H1 (cell line): ENCODE measurements at regions not wholly inside any gene's neighbourhood (a gene's known extent, or its start where the extent isn't known, plus 50 kb on each side); places are given as distances from the start of the nearest gene placed in this dataset.

Experiments
- CTCF ChIA-PET: fragments of 300-600 bp; sonication (Branson Sonifier 250); formaldehyde crosslinking; loops from one replicate; lab custom pipeline; 2021; ENCODE audit not compliant: partially characterized antibody; lab: Charles Lee
- POLR2A ChIA-PET: fragments of 300-600 bp; sonication (Branson Sonifier 250); formaldehyde crosslinking; loops from one replicate; lab custom pipeline; 2021; ENCODE audit warnings: inconsistent platforms; ENCODE audit not compliant: partially characterized antibody; lab: Charles Lee
- DNase-seq, 2 experiments: peaks; one replicate each; pipeline versions ENCODE4 v3.0.0 to v3.0.0-alpha.2; 2010 to 2022; ENCODE audit warnings: low spot score in 2 of 2, low read depth in 1 of 2, mixed read lengths in 1 of 2
- FAIRE-seq: peaks from 2 replicates; lab custom pipeline; 2011; peaks lifted over from hg19 to GRCh38; lab: Jason Lieb, UNC
- H2AFZ ChIP-seq: 2 replicates; pipeline ENCODE4 v1.8.1; 2012; ENCODE audit warnings: low read length, inconsistent platforms
- H2AK5ac ChIP-seq: 2 replicates; pipeline ENCODE4 v1.6.1; 2013; ENCODE audit warnings: low read depth, low read length
- H2BK120ac ChIP-seq: replicated peaks from 2 replicates; pipeline ENCODE3; 2013; ENCODE audit warnings: low read depth, low read length, inconsistent platforms
- H2BK12ac ChIP-seq: 2 replicates; pipeline ENCODE4 v1.6.1; 2013; ENCODE audit warnings: low read depth, low read length
- H2BK15ac ChIP-seq: 2 replicates; pipeline ENCODE4 v1.6.1; 2013; ENCODE audit warnings: low read length
- H2BK20ac ChIP-seq: 2 replicates; pipeline ENCODE4 v1.6.1; 2013; ENCODE audit warnings: low read length
- H2BK5ac ChIP-seq: 2 replicates; pipeline ENCODE4 v1.6.1; 2013; ENCODE audit warnings: low read depth, low read length
- H3K14ac ChIP-seq: 2 replicates; pipeline ENCODE4 v1.6.1; 2013; ENCODE audit warnings: inconsistent platforms; ENCODE audit not compliant: insufficient read length
- H3K18ac ChIP-seq: 2 replicates; pipeline ENCODE4 v1.6.1; 2013; ENCODE audit warnings: low read length; ENCODE audit errors: extremely low read depth
- H3K23ac ChIP-seq: 2 replicates; pipeline ENCODE4 v1.6.1; 2013; ENCODE audit warnings: inconsistent platforms; ENCODE audit not compliant: insufficient read length
- H3K23me2 ChIP-seq: 2 replicates; pipeline ENCODE4 v1.6.1; 2013; ENCODE audit warnings: low read depth, low read length
- H3K27ac ChIP-seq: 2 replicates; pipeline ENCODE4 v1.6.1; 2011; ENCODE audit warnings: low read depth, low read length, inconsistent platforms
- H3K27me3 ChIP-seq, 4 experiments: replicated peaks in 1 of 4; 1 replicate in 1 of 4; 2 replicates in 3 of 4; pipeline versions ENCODE4 v1.6.1 to v1.8.1; 2011 to 2013; ENCODE audit warnings: low read length in 3 of 4, mild to moderate bottlenecking in 3 of 4, inconsistent platforms in 2 of 4, mixed read lengths in 2 of 4, moderate library complexity in 1 of 4; ENCODE audit not compliant: control insufficient read depth in 3 of 4, insufficient read depth in 3 of 4; ENCODE audit errors: extremely low read depth in 1 of 4
- H3K36me3 ChIP-seq, 4 experiments: 2 replicates each; pipeline versions ENCODE4 v1.6.1 to v1.8.1; 2011 to 2013; ENCODE audit warnings: mild to moderate bottlenecking in 4 of 4, low read length in 3 of 4, moderate library complexity in 2 of 4, control low read depth in 1 of 4, inconsistent platforms in 1 of 4; ENCODE audit not compliant: insufficient read depth in 4 of 4, control insufficient read depth in 2 of 4
- H3K4ac ChIP-seq: replicated peaks from 2 replicates; pipeline ENCODE3; 2013; ENCODE audit warnings: low read length, low read depth, mixed read lengths, inconsistent platforms; ENCODE audit not compliant: insufficient read length
- H3K4me1 ChIP-seq, 4 experiments: replicated peaks in 1 of 4; 1 replicate in 1 of 4; 2 replicates in 3 of 4; pipeline versions ENCODE4 v1.6.1 to v1.8.1; 2011 to 2013; ENCODE audit warnings: low read length in 3 of 4, inconsistent platforms in 2 of 4, mixed read lengths in 1 of 4; ENCODE audit not compliant: insufficient read depth in 4 of 4, control insufficient read depth in 3 of 4
- H3K4me2 ChIP-seq, 2 experiments: 2 replicates each; pipeline versions ENCODE4 v1.6.1 to v1.8.1; 2011 to 2013; ENCODE audit warnings: low read depth in 2 of 2, low read length in 2 of 2, control low read depth in 1 of 2, inconsistent platforms in 1 of 2, mild to moderate bottlenecking in 1 of 2; ENCODE audit not compliant: insufficient read depth in 1 of 2
- H3K4me3 ChIP-seq, 4 experiments: fragments of 200-600, 300-600 bp in 1 of 4; sonication (generic), shearing (Covaris generic), sonication (Bioruptor Twin) in 1 of 4; 2 replicates each; pipeline versions ENCODE4 v1.5.1 to v1.8.1; 2011 to 2016; ENCODE audit warnings: low read length in 4 of 4, low read depth in 3 of 4, control low read depth in 2 of 4, inconsistent platforms in 2 of 4, mild to moderate bottlenecking in 2 of 4, mixed read lengths in 1 of 4, moderate library complexity in 1 of 4; ENCODE audit not compliant: insufficient read depth in 2 of 4; ENCODE audit errors: extremely low read depth in 1 of 4
- H3K56ac ChIP-seq: replicated peaks from 2 replicates; pipeline ENCODE3; 2013; ENCODE audit warnings: low read depth, mild to moderate bottlenecking, mixed read lengths, low read length, inconsistent platforms; ENCODE audit not compliant: insufficient read length
- H3K79me1 ChIP-seq: 2 replicates; pipeline ENCODE4 v1.6.1; 2013; ENCODE audit warnings: low read depth, low read length, control low read depth
- H3K79me2 ChIP-seq, 2 experiments: 2 replicates each; pipeline versions ENCODE4 v1.6.1 to v1.8.1; 2012 to 2013; ENCODE audit warnings: low read length in 2 of 2, mild to moderate bottlenecking in 2 of 2, inconsistent platforms in 1 of 2; ENCODE audit not compliant: insufficient read depth in 2 of 2, control insufficient read depth in 1 of 2
- H3K9ac ChIP-seq, 4 experiments: replicated peaks in 1 of 4; 1 replicate in 1 of 4; 2 replicates in 3 of 4; pipeline versions ENCODE4 v1.6.1 to v1.8.1; 2011 to 2013; ENCODE audit warnings: low read depth in 3 of 4, low read length in 3 of 4, control low read depth in 2 of 4, mild to moderate bottlenecking in 2 of 4, moderate library complexity in 2 of 4, inconsistent platforms in 1 of 4; ENCODE audit errors: extremely low read depth in 1 of 4
- H3K9me3 ChIP-seq, 2 experiments: 2 replicates each; pipeline versions ENCODE4 v1.6.1 to v1.8.1; 2012 to 2013; ENCODE audit warnings: mild to moderate bottlenecking in 2 of 2, moderate library complexity in 2 of 2, control low read depth in 1 of 2, inconsistent platforms in 1 of 2, low read depth in 1 of 2, low read length in 1 of 2, mixed read lengths in 1 of 2; ENCODE audit not compliant: insufficient read depth in 2 of 2
- H4K20me1 ChIP-seq, 2 experiments: replicated peaks in 1 of 2; 2 replicates each; pipeline versions ENCODE3 to v1.8.1; 2011 to 2013; ENCODE audit warnings: inconsistent platforms in 2 of 2, low read length in 2 of 2, mild to moderate bottlenecking in 1 of 2; ENCODE audit not compliant: insufficient read depth in 2 of 2, control insufficient read depth in 1 of 2
- H4K5ac ChIP-seq: 2 replicates; pipeline ENCODE4 v1.6.1; 2013; ENCODE audit warnings: low read length, low read depth, mixed read lengths, inconsistent platforms; ENCODE audit not compliant: insufficient read length
- H4K8ac ChIP-seq: 2 replicates; pipeline ENCODE4 v1.8.0; 2013; ENCODE audit warnings: mild to moderate bottlenecking, moderate library complexity, low read length, inconsistent platforms; ENCODE audit not compliant: insufficient read depth; ENCODE audit errors: extremely low read depth
- H4K91ac ChIP-seq: replicated peaks from 2 replicates; pipeline ENCODE3; 2013; ENCODE audit warnings: low read length, mixed read lengths, inconsistent platforms; ENCODE audit not compliant: insufficient read length
- CHD1 ChIP-seq: IDR thresholded peaks from 2 replicates; pipeline ENCODE4 v1.6.1; 2012; ENCODE audit warnings: low read depth, low read length, improper control_type of control experiment
- RAD21 ChIP-seq, 2 experiments: IDR thresholded peaks in 1 of 2; conservative IDR thresholded peaks in 1 of 2; 2 replicates each; pipeline ENCODE4 v1.6.1; 2011; ENCODE audit warnings: low read depth in 2 of 2, low read length in 2 of 2, improper control_type of control experiment in 1 of 2, inconsistent platforms in 1 of 2, mild to moderate bottlenecking in 1 of 2, moderate library complexity in 1 of 2
- WGBS, 2 experiments: shearing (Covaris generic) in 1 of 2; methylation state at CpG; one replicate each; pipeline versions ENCODE4 v1.1.6 to v1.1.7; 2013 to 2015; ENCODE audit warnings: low lambda C conversion rate in 2 of 2, mixed read lengths in 2 of 2, inconsistent platforms in 1 of 2, low coverage in 1 of 2, missing lambda C conversion rate in 1 of 2; ENCODE audit not compliant: insufficient replicate concordance in 2 of 2, insufficient coverage in 1 of 2, insufficient read length in 1 of 2; ENCODE audit errors: extremely low coverage in 1 of 2, missing lambda C conversion rate in 1 of 2; 5-methylcytosine and 5-hydroxymethylcytosine counted together
- TF ChIP-seq, protein P1 (sequence below), 3 experiments: IDR thresholded peaks; 1 replicate in 2 of 3; 2 replicates in 1 of 3; pipeline versions ENCODE4 v1.5.1 to v1.6.1; 2011; ENCODE audit warnings: low read length in 3 of 3, mild to moderate bottlenecking in 3 of 3, inconsistent platforms in 2 of 3, low read depth in 1 of 3, moderate library complexity in 1 of 3; ENCODE audit not compliant: insufficient read depth in 1 of 3; ENCODE audit errors: control extremely low read depth in 1 of 3

DNA sequence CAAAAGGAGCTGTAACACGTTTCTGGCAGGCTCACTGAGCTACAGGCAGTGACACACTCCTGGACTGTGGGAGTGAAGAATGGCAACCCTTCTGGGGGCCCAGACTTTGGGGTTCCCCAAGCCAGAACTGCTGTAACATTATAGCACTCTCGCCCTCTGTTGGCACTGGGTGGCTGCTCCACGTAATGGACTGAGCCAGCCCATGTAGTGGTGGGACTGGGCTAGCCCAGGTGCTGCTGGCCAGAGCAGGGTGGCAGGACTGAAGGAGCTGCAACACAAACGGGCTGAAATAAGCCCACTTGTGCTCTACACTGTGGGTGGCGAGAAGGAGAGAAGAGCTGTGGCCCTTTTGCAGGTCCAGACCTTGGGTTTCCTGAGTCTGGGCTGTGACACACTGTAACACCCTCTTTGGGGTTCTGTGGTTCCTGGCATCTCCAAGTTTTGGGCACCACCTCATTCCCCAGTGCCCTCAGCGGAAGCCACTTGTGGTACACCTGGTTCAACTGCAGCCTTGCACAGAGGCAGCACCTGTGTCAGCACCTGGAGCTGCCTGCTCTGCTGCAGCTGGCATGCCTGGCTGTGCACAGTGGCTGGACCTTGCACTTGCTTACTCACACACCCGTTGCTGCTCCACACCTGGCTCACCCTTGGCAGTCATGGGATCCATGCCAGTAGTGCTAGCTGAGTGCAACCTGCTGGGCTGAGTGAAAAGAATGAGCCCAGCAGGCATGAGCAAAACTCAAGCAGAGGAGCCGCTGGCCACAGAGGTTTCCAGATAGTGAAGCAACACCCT, 95.0 kb upstream of the PRR16 start:
- H3K4me2 ChIP-seq, result no peak overlapping the region

More for the DNA sequence above, 95.0 kb upstream of the PRR16 start:
- POLR2A ChIA-PET, result no interaction called here
- no peak overlapping the region for H3K4ac ChIP-seq
- H3K18ac ChIP-seq, result no peak overlapping the region
- H4K91ac ChIP-seq, result no peak overlapping the region
- no peaks in the 10 kb centered on the region for H4K20me1 ChIP-seq
- no peak overlapping the region for H3K27ac ChIP-seq
- WGBS, 2 experiments, result 87% methylated on average over 7 of the region's 8 CpGs; no CpG with 5 or more reads in 1 of the 2 experiments
- H3K56ac ChIP-seq, result no peak overlapping the region
- no peak overlapping the region; the same call in 1 of the 2 replicates for H2BK5ac ChIP-seq
- H3K9me3 ChIP-seq, result no peaks in the 10 kb centered on the region
- no peak overlapping the region for H3K9ac ChIP-seq
- TF ChIP-seq, protein P1, sequence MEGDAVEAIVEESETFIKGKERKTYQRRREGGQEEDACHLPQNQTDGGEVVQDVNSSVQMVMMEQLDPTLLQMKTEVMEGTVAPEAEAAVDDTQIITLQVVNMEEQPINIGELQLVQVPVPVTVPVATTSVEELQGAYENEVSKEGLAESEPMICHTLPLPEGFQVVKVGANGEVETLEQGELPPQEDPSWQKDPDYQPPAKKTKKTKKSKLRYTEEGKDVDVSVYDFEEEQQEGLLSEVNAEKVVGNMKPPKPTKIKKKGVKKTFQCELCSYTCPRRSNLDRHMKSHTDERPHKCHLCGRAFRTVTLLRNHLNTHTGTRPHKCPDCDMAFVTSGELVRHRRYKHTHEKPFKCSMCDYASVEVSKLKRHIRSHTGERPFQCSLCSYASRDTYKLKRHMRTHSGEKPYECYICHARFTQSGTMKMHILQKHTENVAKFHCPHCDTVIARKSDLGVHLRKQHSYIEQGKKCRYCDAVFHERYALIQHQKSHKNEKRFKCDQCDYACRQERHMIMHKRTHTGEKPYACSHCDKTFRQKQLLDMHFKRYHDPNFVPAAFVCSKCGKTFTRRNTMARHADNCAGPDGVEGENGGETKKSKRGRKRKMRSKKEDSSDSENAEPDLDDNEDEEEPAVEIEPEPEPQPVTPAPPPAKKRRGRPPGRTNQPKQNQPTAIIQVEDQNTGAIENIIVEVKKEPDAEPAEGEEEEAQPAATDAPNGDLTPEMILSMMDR (IDR thresholded peaks at IDR 0.05; ENCODE audit: control extremely low read depth in 1 of 3, insufficient read depth in 1 of 3, low read depth in 1 of 3, low read length in 3 of 3), result peak; percentile 33 to 55 (median 44)
- TF ChIP-seq RAD21 (IDR thresholded peaks at IDR 0.05 in 1 of 2, conservative IDR thresholded peaks at IDR 0.05 in 1 of 2; ENCODE audit: low read depth in 2 of 2, low read length in 2 of 2) (peak; percentile 46 to 59; a peak in 3 of 4 replicates), CHD1 (no peak)
- H2AK5ac ChIP-seq, result no peak overlapping the region
- no peak overlapping the region; the same call in 1 of the 2 replicates for H2BK12ac ChIP-seq
- no peak overlapping the region for H2BK15ac ChIP-seq
- no peaks in the 10 kb centered on the region for H3K4me1 ChIP-seq
- H4K8ac ChIP-seq, result no peak overlapping the region
- no peak overlapping the region for H3K14ac ChIP-seq
- no peaks in the 10 kb centered on the region for H3K79me1 ChIP-seq
- no peaks in the 10 kb centered on the region for H3K36me3 ChIP-seq
- no peaks in the 10 kb centered on the region for H3K27me3 ChIP-seq
- CTCF ChIA-PET, result interaction anchor here (0.8 kb wide), 1 partner anchor 85 kb away, joined by 4 read pairs; no protein-coding TSS in a partner anchor
- no peak overlapping the region for H3K4me3 ChIP-seq
- H2BK120ac ChIP-seq, result no peak overlapping the region
- H4K5ac ChIP-seq, result no peak overlapping the region
- peak overlapping the region; percentile 84; the same call in 1 of the 2 replicates for H2AFZ ChIP-seq
- no peak overlapping the region for H3K23ac ChIP-seq
- no peaks in the 10 kb centered on the region for H3K79me2 ChIP-seq
- FAIRE-seq, result no peak
- H3K23me2 ChIP-seq, result no peaks in the 10 kb centered on the region
- no peak for DNase-seq
- H2BK20ac ChIP-seq, result no peak overlapping the region
